ENCODE measurements at regions not wholly inside any gene's neighbourhood (a gene's known extent, or its start where the extent isn't known, plus 50 kb on each side); places are given as distances from the start of the nearest gene placed in this dataset.

GRCh38 chr9:79104951-79105350, 466.8 kb upstream of the TLE4 start:
- no peaks in the 10 kb centered on the region for H3K4me1 ChIP-seq (ENCODE audit: control insufficient read depth, insufficient read depth, low read length)
- no peak overlapping the region for H3K27ac ChIP-seq (ENCODE audit: low read length)
- no peak overlapping the region for H3K4me3 ChIP-seq (ENCODE audit: low read length)
- H3K9me3 ChIP-seq (replicated peaks; ENCODE audit: control insufficient read depth, low read depth, low read length) = peaks cover 4% of the 10 kb centered on the region
- no CpG with 5 or more reads among the region's 2 CpGs for WGBS (ENCODE audit: insufficient coverage)
- no peaks in the 10 kb centered on the region for H3K36me3 ChIP-seq (ENCODE audit: control insufficient read depth, insufficient read depth, low read length)
- DNase-seq = no peak
- H3K27me3 ChIP-seq (ENCODE audit: control insufficient read depth, insufficient read depth, low read length) = no peaks in the 10 kb centered on the region

GRCh38 chr9:79107911-79108676, 463.7 kb upstream of the TLE4 start:
- H3K4me3 ChIP-seq (ENCODE audit: low read length) = no peak overlapping the region
- 70% methylated on average over 3 of the region's 3 CpGs for WGBS (ENCODE audit: insufficient coverage)
- H3K4me1 ChIP-seq (ENCODE audit: control insufficient read depth, insufficient read depth, low read length) = no peaks in the 10 kb centered on the region
- DNase-seq = no peak
- H3K27me3 ChIP-seq (ENCODE audit: control insufficient read depth, insufficient read depth, low read length) = no peaks in the 10 kb centered on the region
- no peaks in the 10 kb centered on the region for H3K36me3 ChIP-seq (ENCODE audit: control insufficient read depth, insufficient read depth, low read length)
- no peak overlapping the region for H3K27ac ChIP-seq (ENCODE audit: low read length)
- H3K9me3 ChIP-seq (replicated peaks; ENCODE audit: control insufficient read depth, low read depth, low read length) = peaks cover 4% of the 10 kb centered on the region

- Histone ChIP-seq H3K4me1 (ENCODE audit: control insufficient read depth, insufficient read depth, low read length) (no peaks in the 10 kb centered on the region), H3K27ac (ENCODE audit: low read length) (no peak overlapping the region), H3K4me3 (ENCODE audit: low read length) (no peak overlapping the region), H3K27me3 (ENCODE audit: control insufficient read depth, insufficient read depth, low read length) (no peaks in the 10 kb centered on the region), H3K36me3 (ENCODE audit: control insufficient read depth, insufficient read depth, low read length) (no peaks in the 10 kb centered on the region), H3K9me3 (replicated peaks; ENCODE audit: control insufficient read depth, low read depth, low read length) (peaks cover 4% of the 10 kb centered on the region)
- DNase-seq = peak; percentile 33
- no CpG with 5 or more reads among the region's 4 CpGs for whole genome bisulfite sequencing (ENCODE audit: insufficient coverage)
Observed at GRCh38 chr9:79111653-79112052, 460.1 kb upstream of the TLE4 start.

GRCh38 chr9:79115176-79115575, 456.6 kb upstream of the TLE4 start:
- Histone ChIP-seq H3K27me3 (ENCODE audit: control insufficient read depth, insufficient read depth, low read length) (no peaks in the 10 kb centered on the region), H3K36me3 (ENCODE audit: control insufficient read depth, insufficient read depth, low read length) (no peaks in the 10 kb centered on the region), H3K27ac (ENCODE audit: low read length) (no peak overlapping the region), H3K9me3 (replicated peaks; ENCODE audit: control insufficient read depth, low read depth, low read length) (no peaks in the 10 kb centered on the region), H3K4me1 (ENCODE audit: control insufficient read depth, insufficient read depth, low read length) (no peaks in the 10 kb centered on the region), H3K4me3 (ENCODE audit: low read length) (no peak overlapping the region)
- DNase-seq = no peak
- WGBS (ENCODE audit: insufficient coverage) = 89% methylated on average over 1 of the region's 4 CpGs

GRCh38 chr9:79116041-79116440, 455.7 kb upstream of the TLE4 start:
- H3K27me3 ChIP-seq (ENCODE audit: control insufficient read depth, insufficient read depth, low read length) = no peaks in the 10 kb centered on the region
- no peak for DNase-seq
- WGBS (ENCODE audit: insufficient coverage) = 100% methylated on average over 1 of the region's 3 CpGs
- H3K36me3 ChIP-seq (ENCODE audit: control insufficient read depth, insufficient read depth, low read length) = no peaks in the 10 kb centered on the region
- no peak overlapping the region for H3K4me3 ChIP-seq (ENCODE audit: low read length)
- no peak overlapping the region for H3K27ac ChIP-seq (ENCODE audit: low read length)
- H3K4me1 ChIP-seq (ENCODE audit: control insufficient read depth, insufficient read depth, low read length) = no peaks in the 10 kb centered on the region
- no peaks in the 10 kb centered on the region for H3K9me3 ChIP-seq (replicated peaks; ENCODE audit: control insufficient read depth, low read depth, low read length)

- Histone ChIP-seq H3K27ac (ENCODE audit: low read length) (no peak overlapping the region), H3K27me3 (ENCODE audit: control insufficient read depth, insufficient read depth, low read length) (no peaks in the 10 kb centered on the region), H3K4me3 (ENCODE audit: low read length) (no peak overlapping the region), H3K4me1 (ENCODE audit: control insufficient read depth, insufficient read depth, low read length) (no peaks in the 10 kb centered on the region), H3K36me3 (ENCODE audit: control insufficient read depth, insufficient read depth, low read length) (no peaks in the 10 kb centered on the region), H3K9me3 (replicated peaks; ENCODE audit: control insufficient read depth, low read depth, low read length) (no peaks in the 10 kb centered on the region)
- no CpG with 5 or more reads among the region's 6 CpGs for WGBS (ENCODE audit: insufficient coverage)
- DNase-seq = no peak
Observed at GRCh38 chr9:79116709-79117108, 455.1 kb upstream of the TLE4 start.

- Histone ChIP-seq H3K9me3 (replicated peaks; ENCODE audit: control insufficient read depth, low read depth, low read length) (no peaks in the 10 kb centered on the region), H3K4me1 (ENCODE audit: control insufficient read depth, insufficient read depth, low read length) (no peaks in the 10 kb centered on the region), H3K36me3 (ENCODE audit: control insufficient read depth, insufficient read depth, low read length) (no peaks in the 10 kb centered on the region), H3K4me3 (ENCODE audit: low read length) (no peak overlapping the region), H3K27me3 (ENCODE audit: control insufficient read depth, insufficient read depth, low read length) (no peaks in the 10 kb centered on the region), H3K27ac (ENCODE audit: low read length) (no peak overlapping the region)
- WGBS (ENCODE audit: insufficient coverage) = 56% methylated on average over 2 of the region's 2 CpGs
- no peak for DNase-seq
Observed at GRCh38 chr9:79120533-79120932, 451.2 kb upstream of the TLE4 start.

GRCh38 chr9:79120941-79121340, 450.8 kb upstream of the TLE4 start:
- WGBS (ENCODE audit: insufficient coverage) = no CpG with 5 or more reads among the region's 2 CpGs

GRCh38 chr9:79123415-79123814, 448.4 kb upstream of the TLE4 start:
- peak; percentile 17 for DNase-seq
- Histone ChIP-seq H3K27ac (ENCODE audit: low read length) (no peak overlapping the region), H3K9me3 (replicated peaks; ENCODE audit: control insufficient read depth, low read depth, low read length) (no peaks in the 10 kb centered on the region), H3K4me3 (ENCODE audit: low read length) (no peak overlapping the region), H3K4me1 (ENCODE audit: control insufficient read depth, insufficient read depth, low read length) (peaks cover 6% of the 10 kb centered on the region), H3K27me3 (ENCODE audit: control insufficient read depth, insufficient read depth, low read length) (no peaks in the 10 kb centered on the region), H3K36me3 (ENCODE audit: control insufficient read depth, insufficient read depth, low read length) (no peaks in the 10 kb centered on the region)
- WGBS (ENCODE audit: insufficient coverage) = 85% methylated on average over 3 of the region's 4 CpGs

More at GRCh38 chr9:79120941-79121340, 450.8 kb upstream of the TLE4 start:
- DNase-seq = no peak
- no peak overlapping the region for H3K4me3 ChIP-seq (ENCODE audit: low read length)
- no peaks in the 10 kb centered on the region for H3K9me3 ChIP-seq (replicated peaks; ENCODE audit: control insufficient read depth, low read depth, low read length)
- H3K27ac ChIP-seq (ENCODE audit: low read length) = no peak overlapping the region
- H3K27me3 ChIP-seq (ENCODE audit: control insufficient read depth, insufficient read depth, low read length) = no peaks in the 10 kb centered on the region
- H3K4me1 ChIP-seq (ENCODE audit: control insufficient read depth, insufficient read depth, low read length) = no peaks in the 10 kb centered on the region
- H3K36me3 ChIP-seq (ENCODE audit: control insufficient read depth, insufficient read depth, low read length) = no peaks in the 10 kb centered on the region

- Histone ChIP-seq H3K36me3 (ENCODE audit: control insufficient read depth, insufficient read depth, low read length) (no peaks in the 10 kb centered on the region), H3K27me3 (ENCODE audit: control insufficient read depth, insufficient read depth, low read length) (no peaks in the 10 kb centered on the region), H3K4me3 (ENCODE audit: low read length) (no peak overlapping the region), H3K9me3 (replicated peaks; ENCODE audit: control insufficient read depth, low read depth, low read length) (no peaks in the 10 kb centered on the region), H3K4me1 (ENCODE audit: control insufficient read depth, insufficient read depth, low read length) (peaks cover 6% of the 10 kb centered on the region), H3K27ac (ENCODE audit: low read length) (no peak overlapping the region)
- peak; percentile 28 for DNase-seq
- WGBS (ENCODE audit: insufficient coverage) = 40% methylated on average over 2 of the region's 4 CpGs
Observed at GRCh38 chr9:79127661-79128060, 444.1 kb upstream of the TLE4 start.

Data from muscle of leg (tissue), 3 donors.